Ovary (tissue), 7 donors: ENCODE measurements at regions not wholly inside any gene's neighbourhood (a gene's known extent, or its start where the extent isn't known, plus 50 kb on each side); places are given as distances from the start of the nearest gene placed in this dataset.

Experiments used
- DNase-seq, 5 donors: peaks; one replicate each; pipeline ENCODE4 v3.0.0-alpha.2; 2019 to 2020
- H3K27ac ChIP-seq, 2 donors: fragments of 200-600 bp; one replicate each; pipeline versions ENCODE4 v1.5.1 to v1.8.0; 2019 to 2022
- H3K27me3 ChIP-seq: fragments of 200-600 bp; one replicate; pipeline ENCODE4 v1.8.0; 2022
- H3K36me3 ChIP-seq: fragments of 200-600 bp; sonication (generic); one replicate; pipeline ENCODE4 v1.5.1; 2019
- H3K4me1 ChIP-seq: one replicate; pipeline ENCODE4 v1.8.1; 2013; ENCODE audit warnings: mild to moderate bottlenecking, moderate library complexity; ENCODE audit not compliant: insufficient read depth
- H3K4me3 ChIP-seq: fragments of 200-600 bp; sonication (generic); one replicate; pipeline ENCODE4 v1.5.1; 2017
- H3K9me3 ChIP-seq, 2 donors: fragments of 200-600 bp in 1 of 2; sonication (generic) in 1 of 2; one replicate each; pipeline versions ENCODE4 v1.5.1 to v1.8.1; 2013 to 2019; ENCODE audit warnings: mild to moderate bottlenecking in 1 of 2, moderate library complexity in 1 of 2
- CTCF ChIP-seq, 3 donors: fragments of 450-650 bp in 2 of 3; fragments of 200-600 bp in 1 of 3; IDR thresholded peaks; one replicate each; pipeline versions ENCODE4 v1.5.1 to v1.8.0; 2016 to 2022; ENCODE audit warnings: antibody characterized with exemption in 3 of 3, mild to moderate bottlenecking in 1 of 3
- EP300 ChIP-seq: sonication (generic); formaldehyde crosslinking; IDR thresholded peaks from one replicate; pipeline ENCODE4 v1.6.1; 2017; ENCODE audit warnings: antibody characterized with exemption
- POLR2A ChIP-seq: fragments of 450-650 bp; IDR thresholded peaks from one replicate; pipeline ENCODE4 v1.6.1; 2017; ENCODE audit warnings: antibody characterized with exemption, mild to moderate bottlenecking, moderate library complexity
- WGBS, 3 donors: extraction: QIAGEN DNeasy Blood & Tissue Kit in 1 of 3; methylation state at CpG; one replicate each; pipeline versions ENCODE4 v1.1.5 to v1.1.7; 2013 to 2017; 5-methylcytosine and 5-hydroxymethylcytosine counted together
- intact Hi-C, 4 donors: fragments of 100-400 bp; cut with DNase I; formaldehyde crosslinking; loops; one replicate each; pipeline versions ENCODE4 v1.11.0 to v1.15.1; 2022 to 2023
- donor health status: DM: no; HTN: no; CAD: no; lungs with moderate emphysema.
- donor health status: DM: no; HTN: no; CAD: no.
- donor health status: Bipolar disorder and iron deficiency.
- donor health status: DM: no; HTN: no; CAD: no.
- donor health status: DM: yes; HTN: yes; CAD: no.

DNA sequence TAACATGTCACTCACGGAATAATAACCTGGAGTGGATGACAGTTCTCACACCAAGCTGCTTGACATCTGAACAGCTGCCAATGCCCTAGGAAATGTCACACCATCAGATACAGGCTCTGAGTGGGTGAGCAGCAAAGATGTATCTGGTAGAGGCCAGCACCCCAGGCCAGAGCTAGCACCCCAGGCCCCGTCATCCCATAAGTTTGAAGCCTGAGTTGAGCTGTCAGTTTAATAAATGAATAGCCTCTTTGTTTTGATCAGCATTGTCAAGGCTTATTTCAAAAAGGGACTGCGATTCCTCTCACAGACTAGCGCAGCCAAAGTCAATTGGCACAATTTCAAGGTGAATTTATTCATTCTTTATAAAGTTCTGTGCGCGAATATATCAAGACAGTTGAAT is 1327.1 kb downstream of the MAT2B start:
- Histone ChIP-seq H3K9me3 (no peaks in the 10 kb centered on the region), H3K4me1 (no peaks in the 10 kb centered on the region), H3K27me3 (no peaks in the 10 kb centered on the region), H3K36me3 (no peaks in the 10 kb centered on the region), H3K4me3 (no peak overlapping the region), H3K27ac (no peak overlapping the region)
- WGBS, 3 donors, result 69 to 76% (median 72%) methylated on average over 6 of the region's 6 CpGs
- intact Hi-C loops, result no loop called here
- no peak for DNase-seq
- TF ChIP-seq POLR2A, result no peak
- TF ChIP-seq EP300, result no peak

- no peaks in the 10 kb centered on the region for H3K4me1 ChIP-seq
- no peak overlapping the region for H3K27ac ChIP-seq
- no peak overlapping the region for H3K4me3 ChIP-seq
- DNase-seq, result no peak
- H3K27me3 ChIP-seq, result no peaks in the 10 kb centered on the region
- TF ChIP-seq POLR2A, result no peak
- TF ChIP-seq EP300, result no peak
- no peak for TF ChIP-seq CTCF (IDR thresholded peaks at IDR 0.05)
- H3K36me3 ChIP-seq, result no peaks in the 10 kb centered on the region
- intact Hi-C loops, result no loop called here
- H3K9me3 ChIP-seq, result no peaks in the 10 kb centered on the region
- WGBS, 3 donors, result 88 to 90% (median 88%) methylated on average over 5 of the region's 5 CpGs
Observed at GRCh38 chr5:164844348-164844747, 1338.9 kb downstream of the MAT2B start.

DNA sequence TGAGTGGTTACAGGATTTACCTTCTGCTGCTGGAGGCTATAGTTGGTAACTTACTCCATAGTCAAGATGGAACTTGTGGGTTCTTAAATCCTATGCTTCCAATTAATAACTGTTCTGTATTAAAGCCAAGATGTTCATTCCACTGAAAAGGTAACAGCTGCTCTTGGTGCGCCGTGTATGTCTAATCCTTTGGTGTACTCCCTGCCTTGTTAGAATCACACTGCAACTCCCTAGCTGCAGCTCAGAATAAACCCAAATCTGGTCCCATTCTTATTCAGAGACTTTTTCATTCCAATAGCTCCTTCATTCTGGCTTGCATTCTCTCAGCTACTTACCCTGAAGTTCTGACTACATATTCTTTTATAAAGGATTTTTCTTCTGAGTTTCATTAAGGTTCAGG is 1355.5 kb downstream of the MAT2B start:
- WGBS, 3 donors, result 58 to 76% (median 73%) methylated on average over 2 of the region's 2 CpGs
- no peaks in the 10 kb centered on the region for H3K9me3 ChIP-seq
- no peaks in the 10 kb centered on the region for H3K27me3 ChIP-seq
- no peaks in the 10 kb centered on the region for H3K4me1 ChIP-seq
- H3K4me3 ChIP-seq, result no peak overlapping the region
- intact Hi-C loops, result no loop called here
- H3K27ac ChIP-seq, result no peak overlapping the region
- no peaks in the 10 kb centered on the region for H3K36me3 ChIP-seq
- no peak for DNase-seq
- TF ChIP-seq POLR2A, result no peak
- no peak for TF ChIP-seq EP300
- no peak for TF ChIP-seq CTCF (IDR thresholded peaks at IDR 0.05)

- WGBS, 3 donors, result 53 to 55% (median 53%) methylated on average over 1 of the region's 1 CpG
- H3K4me3 ChIP-seq, result no peak overlapping the region
- no peaks in the 10 kb centered on the region for H3K9me3 ChIP-seq
- H3K36me3 ChIP-seq, result no peaks in the 10 kb centered on the region
- intact Hi-C loops, result no loop called here
- no peaks in the 10 kb centered on the region for H3K4me1 ChIP-seq
- no peak overlapping the region for H3K27ac ChIP-seq
- TF ChIP-seq POLR2A (no peak), CTCF (IDR thresholded peaks at IDR 0.05) (no peak), EP300 (no peak)
- H3K27me3 ChIP-seq, result no peaks in the 10 kb centered on the region
- no peak for DNase-seq
Observed at GRCh38 chr5:164861610-164862009, 1356.2 kb downstream of the MAT2B start.

- TF ChIP-seq POLR2A (no peak), EP300 (no peak), CTCF (IDR thresholded peaks at IDR 0.05) (no peak)
- Histone ChIP-seq H3K9me3 (no peaks in the 10 kb centered on the region), H3K4me1 (no peaks in the 10 kb centered on the region), H3K27me3 (no peaks in the 10 kb centered on the region), H3K27ac (no peak overlapping the region), H3K36me3 (no peaks in the 10 kb centered on the region), H3K4me3 (no peak overlapping the region)
- no peak for DNase-seq
- intact Hi-C loops, result no loop called here
Observed at GRCh38 chr5:164868761-164869160, 1363.3 kb downstream of the MAT2B start.
